Colon (tissue), 2 donors: ENCODE measurements at regions not wholly inside any gene's neighbourhood (a gene's known extent, or its start where the extent isn't known, plus 50 kb on each side); places are given as distances from the start of the nearest gene placed in this dataset.

Source experiments
- FAIRE-seq: peaks from 2 replicates; lab custom pipeline; 2012; peaks lifted over from hg19 to GRCh38; lab: Jason Lieb, UNC
- donor health status: control.
- donor health status: control.

- no peak for FAIRE-seq
These were observed 152.7 kb upstream of the BMP2 start for GRCh38 chr20:6614836-6615235.

- no peak for FAIRE-seq
These were observed 154.1 kb upstream of the BMP2 start for GRCh38 chr20:6613280-6613861.

GRCh38 chr20:6612606-6612923 is 154.9 kb upstream of the BMP2 start:
- FAIRE-seq: no peak

GRCh38 chr20:6611911-6612605 is 155.4 kb upstream of the BMP2 start:
- FAIRE-seq: no peak

GRCh38 chr20:6606651-6607050 is 160.8 kb upstream of the BMP2 start:
- FAIRE-seq: no peak

- FAIRE-seq: no peak
These were observed 162.2 kb upstream of the BMP2 start for GRCh38 chr20:6605055-6605935.

GRCh38 chr20:6604179-6604578 is 163.3 kb upstream of the BMP2 start:
- FAIRE-seq: no peak

GRCh38 chr20:6599876-6600735 is 167.4 kb upstream of the BMP2 start:
- no peak for FAIRE-seq

- no peak for FAIRE-seq
These were observed 171.8 kb upstream of the BMP2 start for GRCh38 chr20:6595704-6596103.

GRCh38 chr20:6590891-6591637 is 176.4 kb upstream of the BMP2 start:
- FAIRE-seq: no peak

GRCh38 chr20:6588296-6588695 is 179.2 kb upstream of the BMP2 start:
- FAIRE-seq: no peak

- FAIRE-seq: no peak
These were observed 184.2 kb upstream of the BMP2 start for GRCh38 chr20:6583134-6583738.

- FAIRE-seq: no peak
These were observed 185.0 kb upstream of the BMP2 start for GRCh38 chr20:6582449-6582848.

GRCh38 chr20:6580486-6580885 is 187.0 kb upstream of the BMP2 start:
- no peak for FAIRE-seq

GRCh38 chr20:6579824-6580223 is 187.7 kb upstream of the BMP2 start:
- FAIRE-seq: no peak

- no peak for FAIRE-seq
These were observed 188.1 kb upstream of the BMP2 start for GRCh38 chr20:6579417-6579816.

GRCh38 chr20:6577451-6577850 is 190.0 kb upstream of the BMP2 start:
- FAIRE-seq: no peak

- no peak for FAIRE-seq
These were observed 190.8 kb upstream of the BMP2 start for GRCh38 chr20:6576726-6577125.

- FAIRE-seq: no peak
These were observed 191.5 kb upstream of the BMP2 start for GRCh38 chr20:6575912-6576401.

- no peak for FAIRE-seq
These were observed 200.7 kb upstream of the BMP2 start for GRCh38 chr20:6566821-6567220.

- FAIRE-seq: no peak
These were observed 205.4 kb upstream of the BMP2 start for GRCh38 chr20:6562111-6562510.
